ENCODE measurements at regions not wholly inside any gene's neighbourhood (a gene's known extent, or its start where the extent isn't known, plus 50 kb on each side); places are given as distances from the start of the nearest gene placed in this dataset.

DNA sequence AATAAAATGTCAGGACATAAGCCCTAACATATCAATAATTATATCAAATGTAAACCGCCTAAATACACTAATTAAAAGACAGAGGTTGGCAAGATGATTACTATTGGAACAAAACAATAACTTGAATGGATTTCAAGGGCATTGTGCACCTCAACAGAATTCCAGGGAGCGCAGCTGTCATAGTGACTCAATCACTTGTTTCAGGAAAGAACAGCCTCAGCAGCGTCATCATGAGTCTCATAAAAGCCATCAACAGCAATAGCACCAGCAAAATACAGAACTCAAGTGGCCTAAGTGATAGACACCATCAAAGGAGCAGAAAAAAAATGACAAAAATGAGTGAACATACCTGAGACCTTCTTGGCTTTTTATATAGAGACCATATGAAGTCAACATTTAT, 632.7 kb upstream of the NR5A2 start:
- DNase-seq: no peak
- no peak for ATAC-seq
- intact Hi-C loops (cut with DNase I, micrococcal nuclease): no loop called here

DNA sequence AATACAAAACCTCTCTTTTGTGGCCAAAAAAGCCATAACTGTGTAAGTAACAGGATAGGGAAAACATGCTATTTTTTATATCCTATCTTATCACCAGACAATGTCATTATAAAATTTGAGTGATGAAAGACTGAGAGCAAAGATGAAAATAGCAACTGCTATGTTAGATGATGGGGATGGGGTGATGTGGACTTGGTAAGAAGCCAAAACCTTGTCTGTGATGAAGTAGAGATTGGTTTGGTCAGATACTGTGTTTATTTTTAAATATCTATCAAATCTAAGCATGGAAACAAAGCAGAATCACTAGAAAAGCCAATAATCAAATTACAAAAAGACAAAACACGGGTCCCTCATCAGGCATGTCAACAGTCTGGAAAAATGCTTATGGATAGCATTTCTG, 631.1 kb upstream of the NR5A2 start:
- no peak for DNase-seq
- intact Hi-C loops (cut with DNase I, micrococcal nuclease): no loop called here
- ATAC-seq: no peak

DNA sequence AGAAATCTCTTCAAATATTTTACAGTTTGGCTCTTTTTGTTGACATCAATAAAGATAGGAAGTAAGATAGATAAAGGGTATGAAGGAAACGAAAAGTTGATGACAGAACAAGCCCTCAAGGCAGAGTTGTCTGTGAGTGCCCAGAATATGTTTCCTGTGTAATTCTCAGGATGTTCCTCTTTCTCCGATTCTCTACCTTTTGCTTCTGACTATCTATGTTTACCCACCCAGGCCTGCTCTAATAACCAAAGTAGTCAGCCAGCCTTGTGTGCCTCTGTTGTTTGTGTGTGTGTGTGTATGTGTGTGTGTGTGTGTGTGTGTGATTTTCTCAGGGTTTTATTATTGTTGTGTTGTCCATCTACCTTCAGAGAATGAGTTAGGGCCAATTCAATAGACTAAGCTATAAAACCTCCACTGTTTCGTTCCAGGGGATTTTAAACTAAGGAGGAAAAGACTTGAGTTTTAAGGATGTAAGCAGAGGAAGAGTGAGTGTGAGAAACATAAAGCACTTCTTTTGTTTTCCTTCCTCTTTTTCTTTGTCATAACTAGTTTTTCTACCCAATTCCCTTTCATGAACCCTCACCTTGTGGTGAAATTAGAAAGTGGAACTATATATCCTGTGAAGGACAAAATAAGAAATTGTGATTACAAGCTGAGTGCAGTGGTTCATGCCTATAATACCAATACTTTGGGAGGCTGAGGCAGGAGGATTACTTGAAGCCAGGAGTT, 627.4 kb upstream of the NR5A2 start:
- DNase-seq: no peak
- intact Hi-C loops (cut with DNase I, micrococcal nuclease): no loop called here
- ATAC-seq: no peak

DNA sequence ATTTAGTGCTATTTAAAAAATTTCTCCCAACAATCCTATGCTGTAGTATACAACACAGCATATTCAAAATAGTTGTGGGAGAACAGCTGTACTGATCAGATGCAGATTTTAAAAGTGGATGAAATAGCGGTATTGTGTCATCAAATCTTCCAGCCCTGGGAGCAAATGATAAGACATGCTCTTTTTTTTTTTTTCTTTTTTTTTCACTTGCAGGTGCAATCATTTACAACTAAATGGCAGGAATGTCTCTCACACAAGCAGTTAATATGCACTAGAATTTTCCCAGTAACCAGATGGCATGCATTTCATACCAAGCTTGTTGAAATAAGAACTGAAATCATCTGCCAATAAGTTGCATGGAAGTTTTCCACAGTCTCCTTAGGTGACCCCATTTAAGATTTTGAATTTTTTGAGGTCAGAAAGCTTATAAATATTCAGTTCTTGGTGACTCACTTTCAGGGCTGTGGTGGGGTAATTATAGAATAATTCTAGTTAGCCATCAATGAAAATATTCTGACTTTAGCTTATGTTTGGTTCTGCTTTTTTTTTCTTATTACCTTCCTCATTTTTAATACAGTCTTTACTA, 623.9 kb upstream of the NR5A2 start:
- ATAC-seq (no peak), DNase-seq (no peak)
- intact Hi-C loops (cut with DNase I, micrococcal nuclease): no loop called here

DNA sequence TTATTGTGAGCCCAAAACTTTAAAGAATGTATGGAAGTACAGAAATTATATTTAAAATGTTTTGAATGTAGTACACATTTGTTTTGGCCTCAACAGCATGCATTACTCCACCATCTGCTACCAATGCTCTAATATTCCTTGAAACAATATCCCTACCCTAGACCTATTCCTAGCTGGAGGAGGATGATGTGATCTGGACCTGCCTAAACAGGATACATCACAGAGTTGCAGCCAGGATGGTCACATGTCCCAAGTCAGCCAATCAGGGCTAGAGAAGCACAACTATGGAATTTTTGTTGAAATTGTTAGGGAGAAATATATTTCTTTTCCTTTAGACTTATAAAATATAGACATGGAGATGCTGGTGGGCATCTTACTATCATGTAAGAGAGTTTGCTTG, 623.3 kb upstream of the NR5A2 start:
- intact Hi-C loops (cut with DNase I, micrococcal nuclease): no loop called here
- no peak for DNase-seq
- ATAC-seq: no peak

DNA sequence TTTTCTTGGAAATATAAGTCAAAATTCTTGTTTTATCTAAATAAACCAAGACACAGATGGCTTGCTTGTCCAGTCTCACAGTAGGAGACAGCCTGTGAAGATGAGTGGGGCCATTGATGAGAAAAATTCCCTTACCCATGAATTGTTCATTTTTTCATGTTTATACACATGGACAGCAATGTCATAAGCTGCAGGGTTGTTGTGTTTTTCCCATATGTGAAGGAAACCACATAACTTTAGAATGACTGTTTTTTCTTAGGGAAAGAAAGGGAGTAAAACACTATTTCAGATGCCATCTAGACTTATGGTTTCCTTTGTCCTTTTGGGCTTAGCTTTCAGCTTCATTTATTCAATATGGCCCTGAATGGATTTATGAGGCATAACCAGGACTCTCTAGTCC, 622.5 kb upstream of the NR5A2 start:
- intact Hi-C loops (cut with DNase I, micrococcal nuclease): no loop called here
- DNase-seq: no peak
- no peak for ATAC-seq

DNA sequence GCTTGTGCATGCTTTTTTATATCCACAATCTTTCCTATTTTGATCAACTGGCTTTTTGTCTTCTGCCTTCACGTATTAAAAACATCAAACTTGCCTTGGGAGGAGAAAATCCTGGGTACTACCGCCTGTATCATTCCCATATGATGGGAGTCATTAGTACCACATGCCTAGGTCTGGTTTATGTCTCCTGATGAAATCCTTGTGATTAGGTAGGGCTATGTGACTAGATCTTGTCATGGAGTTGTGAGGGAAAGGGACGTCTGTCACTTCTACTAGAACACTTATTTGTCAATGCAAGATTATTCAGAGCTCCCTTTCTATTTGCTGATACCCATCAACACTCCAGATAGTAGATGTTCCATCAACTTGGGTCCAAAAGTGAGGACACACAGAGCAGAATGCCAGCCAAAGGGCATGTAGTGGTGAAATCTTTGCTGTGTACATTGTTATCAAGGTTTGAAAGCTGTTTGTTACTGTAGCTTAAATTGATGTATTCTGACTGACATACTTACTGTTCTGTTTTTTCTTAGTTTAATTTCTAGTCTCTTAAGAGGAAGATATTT, 621.8 kb upstream of the NR5A2 start:
- intact Hi-C loops (cut with DNase I, micrococcal nuclease): no loop called here
- DNase-seq (no peak), ATAC-seq (no peak)

DNA sequence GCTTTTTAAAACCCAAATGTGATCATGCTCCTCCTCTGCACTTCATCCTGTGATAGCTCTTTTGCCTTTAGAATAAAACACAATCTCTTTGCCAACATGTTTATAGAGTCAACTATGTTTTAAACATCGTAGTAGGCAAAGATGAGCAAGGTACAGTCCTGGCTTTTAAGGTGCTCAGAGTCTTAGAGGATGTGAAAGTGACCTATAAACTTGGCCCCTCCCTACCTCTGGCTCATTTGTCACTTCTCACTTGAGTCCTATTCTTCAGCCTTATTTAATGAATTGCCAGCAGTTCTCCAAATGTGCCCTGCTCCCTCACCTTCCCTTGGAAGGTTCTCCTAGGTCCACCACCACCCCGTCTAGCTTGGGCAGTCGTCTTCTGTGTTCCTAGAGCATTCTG, 617.0 kb upstream of the NR5A2 start:
- intact Hi-C loops (cut with DNase I, micrococcal nuclease): no loop called here
- DNase-seq: no peak
- ATAC-seq: no peak

DNA sequence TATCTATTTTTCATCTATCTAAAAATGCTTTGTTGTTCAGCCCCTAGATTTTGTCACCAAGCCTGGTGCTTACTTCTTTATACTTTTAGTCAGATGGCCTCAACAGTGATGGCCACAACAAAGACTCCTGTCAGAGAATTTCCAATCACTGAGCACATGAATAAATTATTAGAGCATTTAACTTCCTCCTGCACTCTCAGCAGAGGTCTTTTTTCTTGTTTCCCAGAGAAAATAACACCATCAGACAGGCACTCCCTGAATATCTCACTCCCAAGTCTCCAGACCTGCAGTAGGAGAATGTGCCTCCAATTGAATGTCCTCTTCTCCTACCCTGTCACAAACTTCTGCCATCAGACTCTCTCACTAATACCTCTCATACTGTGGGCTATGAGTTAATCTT, 616.0 kb upstream of the NR5A2 start:
- no peak for DNase-seq
- intact Hi-C loops (cut with DNase I, micrococcal nuclease): no loop called here
- ATAC-seq: no peak

DNA sequence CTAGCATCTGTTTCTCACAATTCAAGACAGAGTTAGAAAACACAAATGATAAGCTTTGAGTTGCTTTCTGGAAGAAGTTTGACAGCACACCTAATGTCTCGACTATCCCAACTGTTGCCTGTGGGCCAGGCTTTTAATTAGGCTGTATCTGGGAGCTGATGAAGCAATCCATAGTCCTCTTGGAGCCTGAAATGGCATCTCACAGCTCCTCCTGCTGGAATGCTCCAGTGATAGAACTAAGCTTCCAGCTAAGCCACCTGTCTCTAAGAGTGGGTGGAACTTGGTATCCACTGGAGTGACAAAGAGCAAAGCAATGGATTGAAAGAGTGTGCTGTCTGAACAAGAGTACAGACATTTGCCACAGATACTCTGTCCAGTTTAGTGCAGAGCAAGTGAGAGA, 605.3 kb upstream of the NR5A2 start:
- DNase-seq (no peak), ATAC-seq (no peak)
- intact Hi-C loops (cut with DNase I, micrococcal nuclease): no loop called here

DNA sequence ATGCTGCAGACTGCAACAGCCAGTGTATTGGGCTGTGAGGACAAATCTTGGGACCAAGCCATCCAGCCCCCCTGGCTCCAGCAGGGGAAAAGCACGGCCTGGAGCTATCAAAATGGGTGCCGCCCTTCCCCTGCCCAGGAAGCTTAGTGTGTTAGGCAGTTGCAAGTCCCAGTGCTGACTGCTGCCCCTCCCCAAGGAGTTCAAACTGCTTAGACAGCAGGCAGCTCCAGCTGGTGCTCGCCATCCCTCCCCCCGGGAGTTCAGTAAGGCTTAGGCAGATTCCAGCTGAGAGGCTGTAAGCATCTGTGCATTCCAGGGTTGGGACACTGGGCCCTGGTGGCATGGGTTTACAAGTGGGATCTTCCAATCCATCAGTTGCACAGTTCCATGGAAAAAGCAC, 579.6 kb upstream of the NR5A2 start:
- intact Hi-C loops (cut with DNase I, micrococcal nuclease): no loop called here
- no peak for ATAC-seq
- no peak for DNase-seq

DNA sequence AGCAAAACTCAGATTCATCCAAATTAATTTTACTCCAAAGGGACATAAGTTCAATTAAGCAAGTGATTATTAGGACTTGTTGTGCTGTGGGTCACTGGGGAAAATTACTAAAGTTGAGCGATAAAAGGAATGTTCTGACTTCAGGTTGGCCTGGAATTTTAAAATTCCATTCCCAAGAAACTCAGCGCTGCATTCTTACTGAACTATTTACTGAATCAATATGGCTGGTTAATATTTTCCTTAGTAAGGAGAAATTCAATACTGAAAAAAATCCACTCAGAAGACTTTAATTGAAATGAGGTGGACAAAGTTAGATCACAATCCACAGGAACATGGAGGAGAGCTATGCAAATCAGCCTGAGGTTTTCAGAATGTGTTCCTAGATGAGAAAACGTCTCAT, 578.9 kb upstream of the NR5A2 start:
- intact Hi-C loops (cut with DNase I, micrococcal nuclease): no loop called here
- DNase-seq: no peak

DNA sequence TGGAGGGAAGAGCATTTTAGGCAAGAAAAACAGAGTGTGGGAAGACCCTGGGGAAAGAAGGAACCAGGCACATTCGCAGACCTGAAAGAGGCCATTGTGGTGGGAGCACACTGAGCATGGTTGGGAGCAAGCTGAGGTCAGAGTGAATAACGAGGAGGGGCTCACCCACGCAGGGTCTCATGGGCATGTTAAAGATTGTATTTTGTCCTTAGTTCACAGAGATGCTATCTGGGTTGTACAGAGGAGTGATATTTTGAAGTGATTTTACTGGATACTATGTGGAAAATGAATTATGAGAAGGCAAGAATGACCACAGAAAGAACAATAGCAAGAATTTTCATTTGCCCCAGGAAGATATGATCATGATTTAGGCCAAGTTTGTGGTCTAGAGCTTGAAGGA, 578.3 kb upstream of the NR5A2 start:
- ATAC-seq (no peak), DNase-seq (no peak)
- intact Hi-C loops (cut with DNase I, micrococcal nuclease): no loop called here

More for the DNA sequence above, 578.9 kb upstream of the NR5A2 start:
- no peak for ATAC-seq

DNA sequence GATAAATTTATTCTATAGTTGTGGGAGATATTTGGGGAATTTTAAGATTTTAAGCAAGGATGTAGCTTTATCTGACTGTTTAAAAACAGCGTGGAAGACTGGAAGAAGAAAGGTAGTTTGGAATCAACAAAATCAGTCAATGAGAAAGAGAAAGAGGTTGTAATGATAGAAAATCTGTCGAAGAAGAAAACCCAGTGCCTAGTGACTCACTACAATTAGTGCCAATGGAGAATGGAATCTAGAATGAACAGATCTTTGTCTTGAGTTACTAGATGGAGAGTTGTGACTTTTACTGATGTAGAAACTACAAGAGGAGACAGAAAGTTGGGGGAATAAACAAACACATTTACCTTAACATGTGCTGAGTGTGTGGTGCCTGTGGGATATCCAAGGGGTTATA, 577.8 kb upstream of the NR5A2 start:
- no peak for ATAC-seq
- intact Hi-C loops (cut with DNase I, micrococcal nuclease): no loop called here
- no peak for DNase-seq

DNA sequence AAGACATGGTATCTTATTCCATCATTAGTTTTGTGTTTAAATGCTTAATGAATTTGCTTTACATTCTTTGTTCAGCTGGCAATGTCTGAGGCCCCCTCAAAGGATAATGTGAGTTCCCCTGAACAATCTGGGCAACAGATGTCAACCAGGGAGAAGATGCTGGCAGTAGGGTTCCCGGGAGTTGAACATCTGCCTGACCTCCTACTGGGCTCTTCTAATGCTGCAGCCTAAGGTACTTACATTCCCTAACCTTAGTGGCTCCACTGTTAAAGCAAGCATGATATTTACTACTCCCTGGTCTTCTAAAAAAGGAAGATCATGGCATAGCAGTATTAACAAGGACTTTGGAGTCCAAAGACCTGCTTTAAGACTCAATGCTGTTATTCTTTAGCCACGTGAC, 574.9 kb upstream of the NR5A2 start:
- intact Hi-C loops (cut with DNase I, micrococcal nuclease): no loop called here
- ATAC-seq: no peak
- DNase-seq: no peak

DNA sequence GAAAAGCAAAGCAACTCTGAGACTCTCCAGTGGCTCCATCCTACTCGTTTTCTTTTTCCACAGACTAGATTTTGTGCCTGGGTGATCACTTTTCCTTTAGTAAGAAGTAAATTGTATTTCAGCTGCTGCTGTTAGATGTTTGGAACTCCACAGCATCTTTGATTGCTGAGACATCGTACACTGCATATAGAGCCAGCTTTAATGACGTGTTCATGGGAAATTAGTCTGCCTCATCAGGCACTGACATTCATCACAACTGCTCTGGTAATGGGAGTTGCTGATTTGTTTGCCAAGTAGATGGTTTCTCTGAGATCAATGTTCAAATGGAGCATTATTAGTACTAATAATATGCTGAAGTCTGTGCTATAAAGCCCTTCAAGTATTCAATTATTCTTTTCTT, 573.8 kb upstream of the NR5A2 start:
- intact Hi-C loops (cut with DNase I, micrococcal nuclease): no loop called here
- DNase-seq (no peak), ATAC-seq (no peak)

DNA sequence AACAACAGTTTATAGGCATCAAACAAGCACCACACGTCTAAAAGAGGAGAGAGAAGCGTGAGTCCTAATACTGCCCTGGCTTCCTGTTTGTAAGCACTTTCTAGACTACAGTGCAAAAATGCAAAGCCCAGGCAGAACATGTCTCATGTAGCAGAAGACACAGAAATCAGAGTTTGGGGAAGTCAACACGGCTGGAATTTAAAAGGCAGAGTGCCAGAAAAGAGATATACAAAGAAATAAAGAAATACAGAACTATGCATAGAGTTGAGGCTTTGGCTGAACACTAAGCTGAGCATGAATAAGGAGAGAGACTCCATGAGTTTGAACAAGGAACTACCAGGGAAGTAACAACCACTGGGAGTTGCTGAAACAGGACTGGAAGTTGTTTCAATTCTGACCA, 566.6 kb upstream of the NR5A2 start:
- ATAC-seq: no peak
- intact Hi-C loops (cut with DNase I, micrococcal nuclease): no loop called here
- no peak for DNase-seq

DNA sequence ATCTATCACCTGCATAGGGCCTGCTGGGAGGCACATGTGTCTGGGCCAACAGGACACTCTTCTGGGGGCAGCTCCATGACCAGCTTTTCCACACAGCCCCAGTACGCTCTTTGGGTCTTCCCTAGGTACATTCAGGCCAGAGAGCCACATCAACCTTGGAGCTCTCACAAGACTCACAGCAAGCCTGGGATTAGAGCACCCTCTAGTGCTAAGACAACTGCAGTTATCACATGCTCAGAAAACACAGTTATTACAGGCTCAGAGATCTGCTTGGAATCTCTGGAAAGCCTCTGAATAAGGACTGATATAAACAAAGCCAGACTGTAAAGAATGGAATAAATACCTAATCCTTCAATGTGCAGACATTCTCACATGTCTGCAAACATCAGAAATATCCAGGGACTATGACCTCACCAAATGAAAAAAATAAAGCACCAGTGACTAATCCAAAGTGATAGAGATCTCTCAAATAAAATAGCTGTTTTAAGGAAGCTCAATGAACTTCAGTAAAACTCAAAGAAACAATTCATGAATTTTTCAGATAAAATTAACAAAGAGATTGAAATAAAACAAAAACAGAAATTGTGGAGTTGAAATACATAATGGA, 563.9 kb upstream of the NR5A2 start:
- intact Hi-C loops (cut with DNase I, micrococcal nuclease): no loop called here
- no peak for DNase-seq

DNA sequence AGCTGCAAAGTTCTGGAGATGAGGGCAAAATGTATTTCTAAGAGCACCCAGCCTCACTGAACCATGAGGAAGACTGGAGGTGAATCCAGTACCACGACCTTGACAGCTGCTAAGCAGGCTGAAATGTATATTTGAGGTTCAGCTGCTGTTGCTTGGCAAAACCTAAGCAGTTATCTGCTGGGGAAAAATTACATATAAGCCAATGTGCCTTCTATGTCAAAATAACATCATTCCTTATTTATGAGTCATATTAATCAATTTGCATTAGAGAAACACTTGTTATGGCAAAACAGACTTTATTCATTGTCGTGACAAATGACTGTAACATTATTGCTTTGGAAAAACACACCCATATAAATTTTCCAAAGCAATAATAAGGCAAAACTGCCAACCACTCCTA, 560.5 kb upstream of the NR5A2 start:
- ATAC-seq: no peak
- intact Hi-C loops (cut with DNase I, micrococcal nuclease): no loop called here
- no peak for DNase-seq

More for the DNA sequence above, 563.9 kb upstream of the NR5A2 start:
- ATAC-seq: peak; percentile 34

DNA sequence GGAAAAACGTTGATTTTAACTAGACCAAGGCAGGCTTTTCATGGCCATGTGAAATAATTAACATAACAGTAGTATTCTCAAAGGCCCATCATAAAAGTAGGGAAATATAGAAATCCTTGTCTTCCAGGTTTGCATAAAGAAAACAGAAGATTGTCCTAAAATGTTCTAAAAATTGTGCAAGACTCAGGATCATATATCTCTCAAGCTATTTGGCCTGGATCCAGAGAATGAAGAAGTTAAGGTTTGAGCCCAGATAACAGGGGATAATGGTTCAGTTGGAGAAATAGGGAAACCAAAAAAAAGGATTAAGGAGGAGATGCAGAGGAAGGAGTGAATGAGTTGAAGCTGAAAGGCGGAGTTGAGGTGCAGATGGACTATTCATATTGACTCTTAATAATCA, 555.5 kb upstream of the NR5A2 start:
- intact Hi-C loops (cut with DNase I, micrococcal nuclease): no loop called here
- ATAC-seq: no peak
- no peak for DNase-seq

DNA sequence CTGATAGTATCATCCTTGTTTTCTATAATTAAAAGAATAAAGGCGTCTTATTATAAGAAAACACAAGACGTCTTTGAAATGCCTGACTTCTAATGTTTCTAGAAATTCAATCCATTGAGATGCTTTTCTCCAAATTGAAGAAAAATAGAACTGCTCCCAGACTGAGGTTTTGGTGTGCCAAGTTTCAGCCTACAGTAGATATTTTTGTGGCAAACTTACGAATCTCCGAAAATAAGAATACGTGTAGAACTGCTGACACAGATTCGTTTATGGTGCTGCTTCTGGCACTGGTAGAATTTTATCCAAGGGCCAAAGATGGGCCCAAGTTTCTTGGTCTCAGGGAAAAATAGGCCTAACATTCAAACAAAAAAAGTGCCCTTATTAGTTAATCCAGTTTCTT, 554.5 kb upstream of the NR5A2 start:
- ATAC-seq: no peak

More for the DNA sequence above, 554.5 kb upstream of the NR5A2 start:
- DNase-seq: no peak
- intact Hi-C loops (cut with DNase I, micrococcal nuclease): no loop called here
